GM20000 (cell line): ENCODE measurements at regions not wholly inside any gene's neighbourhood (a gene's known extent, or its start where the extent isn't known, plus 50 kb on each side); places are given as distances from the start of the nearest gene placed in this dataset.

Experiments
- DNase-seq: peaks from one replicate; pipeline ENCODE4 v3.0.0; 2012; ENCODE audit warnings: low spot score
- TF ChIP-seq, protein P1 (sequence below): IDR thresholded peaks from 2 replicates; pipeline ENCODE4 v1.5.1; 2012; ENCODE audit warnings: mild to moderate bottlenecking, control low read depth; ENCODE audit errors: extremely low read depth, missing control alignments

DNA sequence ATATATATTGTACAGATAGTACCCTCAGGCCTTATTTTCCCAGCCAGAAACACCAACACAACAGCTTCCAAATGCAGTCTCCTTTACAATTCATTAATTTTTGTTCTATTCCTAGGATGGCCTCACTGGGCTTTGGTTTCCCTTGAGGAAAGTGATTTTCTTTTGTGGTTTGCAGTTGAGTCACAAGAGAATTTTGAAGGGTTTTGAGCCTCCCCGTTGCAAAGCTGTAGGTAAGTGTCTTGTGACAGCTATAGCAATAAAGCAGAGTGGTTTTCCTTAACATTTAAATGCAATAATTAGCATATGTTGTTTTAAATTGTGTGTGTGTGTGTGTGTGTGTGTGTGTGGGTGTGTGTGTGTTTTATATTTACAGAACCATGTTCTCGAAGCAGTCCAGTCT is 54.1 kb upstream of the WDR17 start:
- TF ChIP-seq, protein P1, sequence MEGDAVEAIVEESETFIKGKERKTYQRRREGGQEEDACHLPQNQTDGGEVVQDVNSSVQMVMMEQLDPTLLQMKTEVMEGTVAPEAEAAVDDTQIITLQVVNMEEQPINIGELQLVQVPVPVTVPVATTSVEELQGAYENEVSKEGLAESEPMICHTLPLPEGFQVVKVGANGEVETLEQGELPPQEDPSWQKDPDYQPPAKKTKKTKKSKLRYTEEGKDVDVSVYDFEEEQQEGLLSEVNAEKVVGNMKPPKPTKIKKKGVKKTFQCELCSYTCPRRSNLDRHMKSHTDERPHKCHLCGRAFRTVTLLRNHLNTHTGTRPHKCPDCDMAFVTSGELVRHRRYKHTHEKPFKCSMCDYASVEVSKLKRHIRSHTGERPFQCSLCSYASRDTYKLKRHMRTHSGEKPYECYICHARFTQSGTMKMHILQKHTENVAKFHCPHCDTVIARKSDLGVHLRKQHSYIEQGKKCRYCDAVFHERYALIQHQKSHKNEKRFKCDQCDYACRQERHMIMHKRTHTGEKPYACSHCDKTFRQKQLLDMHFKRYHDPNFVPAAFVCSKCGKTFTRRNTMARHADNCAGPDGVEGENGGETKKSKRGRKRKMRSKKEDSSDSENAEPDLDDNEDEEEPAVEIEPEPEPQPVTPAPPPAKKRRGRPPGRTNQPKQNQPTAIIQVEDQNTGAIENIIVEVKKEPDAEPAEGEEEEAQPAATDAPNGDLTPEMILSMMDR = no peak
- no peak for DNase-seq

DNA sequence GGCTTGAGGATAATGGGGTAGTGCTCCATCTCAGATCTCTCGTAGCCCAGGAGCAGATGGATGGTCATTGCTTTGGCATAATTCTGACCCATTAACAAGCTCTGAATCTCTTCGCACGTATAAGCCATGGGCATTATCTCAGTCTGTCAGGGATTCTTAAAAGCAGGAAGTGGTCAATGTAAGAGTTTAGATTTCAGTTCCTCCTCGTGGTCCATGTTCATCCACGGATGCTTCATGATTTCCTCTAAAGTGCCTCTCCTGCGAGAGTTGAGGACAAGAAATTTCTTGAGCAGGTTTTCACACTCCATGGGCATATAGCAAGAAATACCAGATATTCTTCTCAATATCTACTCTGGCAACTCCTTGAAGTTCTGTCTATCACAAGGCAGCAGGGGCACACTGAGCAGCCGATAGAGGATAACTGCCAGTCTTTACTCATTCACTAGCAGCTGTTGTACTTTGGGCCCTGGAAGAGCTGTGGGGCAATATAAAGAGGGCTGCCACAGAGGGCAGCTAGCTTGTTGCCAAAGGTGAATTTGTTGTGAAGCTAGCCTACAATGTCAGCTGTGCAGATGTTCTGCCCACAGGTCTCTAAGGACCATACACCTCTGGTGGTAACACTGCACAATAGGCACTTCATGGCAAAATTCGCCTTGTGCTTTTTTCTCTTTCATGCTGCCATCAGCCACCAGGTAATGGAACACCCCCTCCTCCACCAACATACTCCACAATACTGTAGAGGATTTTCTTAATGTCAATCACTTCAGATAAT is 52.0 kb upstream of the WDR17 start:
- DNase-seq = peak; percentile 28
- TF ChIP-seq, protein P1 = no peak

DNA sequence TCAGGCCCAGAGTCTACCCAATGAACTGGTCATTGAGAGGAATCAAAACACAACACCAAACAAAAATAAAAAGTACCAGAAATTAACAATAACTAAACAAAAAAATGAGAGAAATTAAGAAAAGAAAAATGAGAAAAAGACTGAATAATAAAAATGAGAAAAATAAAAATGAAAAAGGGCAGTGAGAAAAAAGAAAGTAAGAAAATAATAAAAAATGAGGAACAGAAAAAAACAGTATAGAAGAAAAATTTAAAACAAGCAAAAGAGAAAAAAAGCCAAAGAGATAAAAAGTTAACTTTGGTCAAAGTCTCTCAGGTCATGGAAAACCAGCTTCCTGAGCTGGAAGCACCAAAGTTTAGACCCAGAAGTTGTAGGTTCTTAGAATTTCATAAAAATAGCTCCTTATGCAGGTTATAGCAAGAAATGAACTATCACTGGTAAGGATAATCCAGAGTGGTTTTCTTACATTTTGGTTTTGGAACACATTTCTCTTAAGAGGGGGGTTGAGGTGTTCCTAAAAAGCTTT is 51.0 kb upstream of the WDR17 start:
- DNase-seq = no peak
- TF ChIP-seq, protein P1 = no peak
